Tibial artery (tissue), 4 donors: ENCODE measurements at regions not wholly inside any gene's neighbourhood (a gene's known extent, or its start where the extent isn't known, plus 50 kb on each side); places are given as distances from the start of the nearest gene placed in this dataset.

Source experiments
- DNase-seq, 2 donors: peaks; one replicate each; pipeline ENCODE4 v3.0.0-alpha.2; 2019
- H3K27ac ChIP-seq, 2 donors: fragments of 200-600 bp; sonication (generic) in 1 of 2; 1 replicate in 1 of 2; 2 replicates in 1 of 2; pipeline ENCODE4 v1.5.1; 2018 to 2019; ENCODE audit warnings: mild to moderate bottlenecking in 1 of 2
- H3K27me3 ChIP-seq, 2 donors: fragments of 200-600 bp; sonication (generic) in 1 of 2; one replicate each; pipeline versions ENCODE4 v1.5.1 to v1.6.0; 2016 to 2019
- H3K36me3 ChIP-seq, 3 donors: fragments of 200-600 bp; sonication (generic) in 2 of 3; one replicate each; pipeline ENCODE4 v1.5.1; 2016 to 2019; ENCODE audit warnings: mild to moderate bottlenecking in 2 of 3
- H3K4me1 ChIP-seq, 4 donors: fragments of 200-600 bp; sonication (generic) in 2 of 4; 1 replicate in 3 of 4; 2 replicates in 1 of 4; pipeline ENCODE4 v1.5.1; 2016 to 2019
- H3K4me3 ChIP-seq, 2 donors: fragments of 200-600 bp; sonication (generic) in 1 of 2; 1 replicate in 1 of 2; 2 replicates in 1 of 2; pipeline ENCODE4 v1.5.1; 2018 to 2019; ENCODE audit warnings: mild to moderate bottlenecking in 2 of 2
- H3K9me3 ChIP-seq, 3 donors: fragments of 200-600 bp; sonication (generic) in 1 of 3; one replicate each; pipeline ENCODE4 v1.5.1; 2016 to 2019
- CTCF ChIP-seq, 2 experiments: fragments of 200-600 bp in 1 of 2; fragments of 450-650 bp in 1 of 2; IDR thresholded peaks; one replicate each; pipeline ENCODE4 v1.5.1; 2017 to 2019; ENCODE audit warnings: antibody characterized with exemption in 2 of 2, mild to moderate bottlenecking in 1 of 2, moderate library complexity in 1 of 2
- intact Hi-C: fragments of 100-400 bp; cut with DNase I; formaldehyde crosslinking; loops from one replicate; pipeline ENCODE4 v1.15.0; 2023; ENCODE audit warnings: low total_unique reads

DNA sequence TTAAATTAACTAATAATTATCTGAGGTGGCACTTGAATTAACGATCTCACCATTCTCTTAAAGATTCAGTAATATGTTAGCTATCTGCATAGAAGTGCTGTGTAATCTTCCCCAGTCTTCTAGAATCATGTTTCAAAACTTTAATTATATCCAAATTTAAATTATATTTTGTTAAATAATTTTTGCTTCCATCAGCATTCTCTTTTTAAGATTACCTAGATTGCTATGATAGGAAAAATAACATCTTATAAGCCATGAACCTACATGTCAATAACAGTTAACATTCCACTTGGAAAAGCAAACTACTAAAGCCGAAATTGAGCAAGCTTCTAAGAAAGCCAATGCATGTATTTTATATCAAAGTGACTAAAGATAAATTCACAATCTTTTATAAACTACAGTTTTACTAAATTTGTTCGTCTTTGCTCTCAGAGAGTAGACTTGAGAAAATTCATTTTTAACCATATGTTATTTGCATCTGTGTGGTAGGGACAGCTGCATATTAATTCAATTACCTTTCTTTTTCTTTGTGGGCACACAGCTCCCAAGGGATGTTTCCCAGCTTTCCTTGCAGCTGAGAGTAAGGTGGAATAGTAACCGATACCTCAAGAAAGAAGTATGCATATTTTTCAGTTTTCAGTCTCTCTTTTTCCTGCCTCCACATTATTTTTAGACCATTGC lies 105.4 kb upstream of the ABCB5 start:
- no peak overlapping the region for H3K4me3 ChIP-seq
- no peak overlapping the region for H3K27ac ChIP-seq
- no peak for DNase-seq
- no peak for TF ChIP-seq CTCF (IDR thresholded peaks at IDR 0.05)
- H3K36me3 ChIP-seq: no peaks in the 10 kb centered on the region
- no peaks in the 10 kb centered on the region for H3K9me3 ChIP-seq
- H3K27me3 ChIP-seq: no peaks in the 10 kb centered on the region
- H3K4me1 ChIP-seq: no peaks in the 10 kb centered on the region
- intact Hi-C loops: no loop called here

GRCh38 chr7:20510573-20510900 lies 104.9 kb upstream of the ABCB5 start:
- intact Hi-C loops: no loop called here
- H3K36me3 ChIP-seq: no peaks in the 10 kb centered on the region
- no peak overlapping the region for H3K27ac ChIP-seq
- no peak overlapping the region for H3K4me3 ChIP-seq
- no peaks in the 10 kb centered on the region for H3K27me3 ChIP-seq
- DNase-seq: no peak
- H3K9me3 ChIP-seq: no peaks in the 10 kb centered on the region
- TF ChIP-seq CTCF (IDR thresholded peaks at IDR 0.05): no peak
- H3K4me1 ChIP-seq: no peaks in the 10 kb centered on the region

- no peak for DNase-seq
- Histone ChIP-seq H3K4me1 (no peaks in the 10 kb centered on the region), H3K4me3 (no peak overlapping the region), H3K9me3 (no peaks in the 10 kb centered on the region), H3K27ac (no peak overlapping the region), H3K36me3 (no peaks in the 10 kb centered on the region), H3K27me3 (no peaks in the 10 kb centered on the region)
- intact Hi-C loops: no loop called here
- no peak for TF ChIP-seq CTCF (IDR thresholded peaks at IDR 0.05)
Observed at GRCh38 chr7:20513341-20513740, 102.1 kb upstream of the ABCB5 start.

DNA sequence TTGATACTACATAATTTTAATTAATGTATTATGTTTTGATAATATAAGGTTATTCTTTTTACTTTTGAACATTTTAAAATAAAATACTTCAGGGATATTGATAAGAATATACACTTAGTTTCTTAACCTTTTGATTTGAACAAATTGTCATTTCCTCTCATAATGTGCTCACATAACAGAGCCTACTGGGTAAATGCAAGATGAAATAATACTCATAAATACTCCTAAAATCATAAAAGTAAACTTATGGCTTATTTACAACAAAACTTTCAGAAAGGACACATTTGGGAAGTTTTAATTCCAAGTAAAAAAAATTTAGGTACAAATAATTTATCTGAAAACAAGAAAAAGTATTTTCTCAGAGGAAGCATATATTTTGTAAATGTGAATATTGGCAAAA lies 101.6 kb upstream of the ABCB5 start:
- Histone ChIP-seq H3K4me1 (no peaks in the 10 kb centered on the region), H3K36me3 (no peaks in the 10 kb centered on the region), H3K27ac (no peak overlapping the region), H3K4me3 (no peak overlapping the region), H3K27me3 (no peaks in the 10 kb centered on the region), H3K9me3 (no peaks in the 10 kb centered on the region)
- no peak for DNase-seq
- intact Hi-C loops: no loop called here
- no peak for TF ChIP-seq CTCF (IDR thresholded peaks at IDR 0.05)

GRCh38 chr7:20514364-20514763 lies 101.1 kb upstream of the ABCB5 start:
- H3K4me3 ChIP-seq: no peak overlapping the region
- no peaks in the 10 kb centered on the region for H3K9me3 ChIP-seq
- no peaks in the 10 kb centered on the region for H3K36me3 ChIP-seq
- intact Hi-C loops: no loop called here
- TF ChIP-seq CTCF (IDR thresholded peaks at IDR 0.05): no peak
- H3K4me1 ChIP-seq: no peaks in the 10 kb centered on the region
- DNase-seq: peak in 1 of 2 donors; percentile 40
- no peak overlapping the region for H3K27ac ChIP-seq
- H3K27me3 ChIP-seq: no peaks in the 10 kb centered on the region

DNA sequence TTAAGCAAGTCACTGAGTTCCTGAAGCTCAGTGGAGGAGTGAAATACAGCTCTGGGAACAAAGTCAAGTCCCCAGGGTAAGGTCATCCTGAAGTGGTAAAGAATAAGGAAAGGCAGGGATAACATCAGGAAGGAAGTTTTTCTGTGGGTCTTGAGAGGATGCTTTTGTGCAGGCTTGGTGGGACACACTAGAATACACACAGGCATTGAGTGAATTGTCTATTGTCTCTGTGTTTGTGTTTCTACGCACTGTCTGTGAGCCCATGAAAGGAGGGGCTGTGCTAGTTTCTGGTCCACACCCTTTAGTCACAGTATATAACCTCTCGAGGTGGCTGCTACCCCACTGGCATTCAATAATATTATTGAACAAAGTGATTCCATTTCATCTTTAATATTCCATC lies 95.8 kb upstream of the ABCB5 start:
- no peak for DNase-seq
- intact Hi-C loops: no loop called here
- H3K27me3 ChIP-seq: no peaks in the 10 kb centered on the region
- no peak for TF ChIP-seq CTCF (IDR thresholded peaks at IDR 0.05)
- H3K9me3 ChIP-seq: no peaks in the 10 kb centered on the region
- H3K36me3 ChIP-seq: no peaks in the 10 kb centered on the region
- no peak overlapping the region for H3K4me3 ChIP-seq
- H3K27ac ChIP-seq: no peak overlapping the region
- H3K4me1 ChIP-seq: no peaks in the 10 kb centered on the region
